ENCODE measurements at regions not wholly inside any gene's neighbourhood (a gene's known extent, or its start where the extent isn't known, plus 50 kb on each side); places are given as distances from the start of the nearest gene placed in this dataset.

- TF ChIP-seq CTCF (IDR thresholded peaks at IDR 0.05; ENCODE audit: low read length, missing control alignments): no peak
- H3K4me3 ChIP-seq (replicated peaks; ENCODE audit: low read depth, low read length): no peak overlapping the region
- no peak for DNase-seq (ENCODE audit: low read depth)
Measured at GRCh38 chr2:142241016-142241415, 110.2 kb upstream of the LRP1B start.

DNA sequence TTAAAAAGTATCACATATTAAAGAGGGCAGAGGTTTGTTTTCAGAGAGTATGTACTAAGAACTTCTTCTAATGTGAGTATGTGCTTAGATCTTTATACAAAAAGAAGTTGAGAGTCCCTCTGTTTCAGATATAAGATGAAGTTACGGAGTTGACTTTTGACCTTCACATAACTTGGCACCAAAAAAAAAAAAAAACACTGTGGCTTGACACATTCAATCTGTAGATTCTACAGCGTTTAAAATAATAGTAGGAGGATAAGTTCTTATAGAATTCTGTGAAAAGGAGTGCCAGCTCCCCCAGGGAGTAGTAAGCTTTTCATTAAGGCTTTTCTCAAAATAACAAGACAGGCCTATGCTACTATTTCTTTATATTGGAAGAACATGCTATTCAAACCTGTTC is 105.4 kb upstream of the LRP1B start:
- no peak for TF ChIP-seq CTCF (IDR thresholded peaks at IDR 0.05; ENCODE audit: low read length, missing control alignments)
- no peak overlapping the region for H3K4me3 ChIP-seq (replicated peaks; ENCODE audit: low read depth, low read length)
- no peak for DNase-seq (ENCODE audit: low read depth)

DNA sequence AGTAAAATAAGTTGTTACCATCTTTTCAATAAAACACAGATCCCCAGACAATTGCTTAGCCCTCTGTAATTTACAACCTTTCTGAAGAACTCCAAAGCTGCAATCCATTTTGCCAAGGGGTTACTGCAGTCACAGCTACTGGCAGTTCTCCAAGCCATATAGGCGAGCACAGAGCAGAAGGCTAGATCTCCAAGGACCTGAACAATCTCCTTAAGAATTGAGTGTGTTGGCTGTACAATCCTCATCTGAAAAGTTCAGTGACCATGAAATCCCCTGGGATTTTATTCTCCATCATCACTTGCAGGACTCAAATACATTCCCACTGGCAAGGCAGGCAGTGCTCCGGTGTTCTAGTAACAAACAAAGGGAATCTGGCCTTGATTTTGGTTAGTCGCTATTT is 103.9 kb upstream of the LRP1B start:
- no peak overlapping the region for H3K4me3 ChIP-seq (replicated peaks; ENCODE audit: low read depth, low read length)
- no peak for TF ChIP-seq CTCF (IDR thresholded peaks at IDR 0.05; ENCODE audit: low read length, missing control alignments)
- no peak for DNase-seq (ENCODE audit: low read depth)

GRCh38 chr2:142223309-142223708 is 92.5 kb upstream of the LRP1B start:
- no peak overlapping the region for H3K4me3 ChIP-seq (replicated peaks; ENCODE audit: low read depth, low read length)
- no peak for DNase-seq (ENCODE audit: low read depth)
- TF ChIP-seq CTCF (IDR thresholded peaks at IDR 0.05; ENCODE audit: low read length, missing control alignments): no peak

DNA sequence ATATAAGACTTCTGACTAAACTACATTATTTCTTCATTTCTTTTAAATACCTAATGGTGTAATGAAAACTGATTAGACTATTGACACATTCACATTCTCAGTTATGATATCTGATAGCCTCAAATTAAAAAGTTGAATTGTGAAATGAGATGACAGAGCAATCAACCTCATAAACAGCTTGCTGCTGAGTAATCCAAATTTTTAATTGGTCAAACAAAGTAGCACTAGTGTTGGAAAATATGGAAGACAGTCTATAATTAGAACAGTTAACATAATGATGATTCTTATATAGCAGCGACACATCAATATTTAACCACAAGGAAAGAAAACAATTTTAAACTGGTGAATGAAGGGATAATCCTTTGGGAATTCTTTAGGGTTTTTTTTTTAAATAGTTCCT is 91.9 kb upstream of the LRP1B start:
- no peak overlapping the region for H3K4me3 ChIP-seq (replicated peaks; ENCODE audit: low read depth, low read length)
- DNase-seq (ENCODE audit: low read depth): no peak
- no peak for TF ChIP-seq CTCF (IDR thresholded peaks at IDR 0.05; ENCODE audit: low read length, missing control alignments)

- H3K4me3 ChIP-seq (replicated peaks; ENCODE audit: low read depth, low read length): no peak overlapping the region
- no peak for TF ChIP-seq CTCF (IDR thresholded peaks at IDR 0.05; ENCODE audit: low read length, missing control alignments)
- peak; percentile 27 for DNase-seq (ENCODE audit: low read depth)
Measured at GRCh38 chr2:142220901-142221300, 90.1 kb upstream of the LRP1B start.

DNA sequence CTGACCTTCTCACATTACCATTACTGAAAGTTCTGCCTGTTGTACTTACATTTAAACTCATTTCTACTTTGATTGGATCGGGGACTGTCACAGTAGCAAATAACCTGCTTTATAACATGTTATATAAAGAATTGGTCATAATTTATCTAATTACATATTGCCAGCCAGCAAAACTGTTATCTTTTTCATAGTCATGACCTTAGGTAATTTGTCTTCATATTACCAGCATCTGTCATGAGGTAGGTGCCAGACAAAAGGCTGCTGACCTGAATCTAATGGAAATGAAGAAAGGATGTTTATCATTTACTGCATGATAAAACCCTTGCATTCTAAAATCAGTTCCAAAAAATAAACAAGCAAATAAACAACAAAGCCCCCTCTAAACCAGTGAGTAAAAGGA is 89.4 kb upstream of the LRP1B start:
- no peak for DNase-seq (ENCODE audit: low read depth)
- no peak overlapping the region for H3K4me3 ChIP-seq (replicated peaks; ENCODE audit: low read depth, low read length)
- TF ChIP-seq CTCF (IDR thresholded peaks at IDR 0.05; ENCODE audit: low read length, missing control alignments): no peak

All from fibroblast of pulmonary artery (primary cell).